NCI-H2081 (cell line): ENCODE measurements at regions not wholly inside any gene's neighbourhood (a gene's known extent, or its start where the extent isn't known, plus 50 kb on each side); places are given as distances from the start of the nearest gene placed in this dataset.
"Not testable (repeated sequence)": the region's sequence is repeated elsewhere in the genome, so short reads cannot be mapped to it uniquely, and the experiment has no call there.

Source experiments
- DNase-seq, 2 experiments: peaks; one replicate each; lab custom pipeline; 2025; lab: John Stamatoyannopoulos, UW

GRCh38 chr14:77985211-77985615 is 185.0 kb upstream of the NRXN3 start:
- DNase-seq: peak in 1 of 2 experiments; percentile 21

DNA sequence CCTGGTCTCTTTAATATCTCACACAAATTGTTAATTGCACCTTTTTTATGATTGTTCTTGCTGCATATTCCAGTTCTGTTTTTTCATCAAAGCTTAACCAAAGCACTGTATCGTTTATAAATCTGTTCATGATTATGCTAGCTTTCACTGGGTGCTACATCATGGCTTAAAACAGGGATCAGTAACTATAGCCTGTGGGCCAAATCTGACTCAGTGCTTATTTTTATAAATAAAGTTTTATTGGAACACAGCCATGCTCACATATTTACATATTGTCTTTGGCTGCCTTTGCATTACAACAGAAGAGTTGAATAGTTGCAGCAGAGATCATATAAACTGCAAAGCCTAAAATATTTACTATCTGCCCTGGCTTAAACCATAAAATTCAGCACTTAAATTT is 183.4 kb upstream of the NRXN3 start:
- DNase-seq: no peak

GRCh38 chr14:77988096-77988870 is 181.9 kb upstream of the NRXN3 start:
- no peak for DNase-seq

GRCh38 chr14:77988970-77989369 is 181.2 kb upstream of the NRXN3 start:
- no peak for DNase-seq

GRCh38 chr14:77989441-77989991 is 180.7 kb upstream of the NRXN3 start:
- DNase-seq: no peak

DNA sequence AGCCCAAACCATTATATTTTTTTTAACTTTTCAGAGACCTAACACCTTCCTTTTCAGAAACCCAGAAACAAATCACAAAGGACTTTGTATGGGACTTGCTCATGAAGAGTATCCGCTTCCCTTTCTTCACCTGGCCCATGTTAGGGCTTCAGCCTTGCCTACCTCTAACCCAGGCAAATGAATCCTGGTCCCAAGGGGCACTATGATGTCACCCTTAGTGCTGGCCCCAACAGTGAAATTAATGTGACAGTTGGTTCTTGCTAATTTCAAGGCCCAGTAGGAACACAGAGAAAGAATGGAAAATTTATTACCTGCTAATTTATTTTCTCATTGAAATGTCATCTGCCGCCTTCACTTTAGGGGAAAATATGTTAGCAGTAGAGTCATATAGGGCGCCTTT is 179.8 kb upstream of the NRXN3 start:
- no peak for DNase-seq

- DNase-seq: no peak
Measured at GRCh38 chr14:77991128-77991772, 178.9 kb upstream of the NRXN3 start.

DNA sequence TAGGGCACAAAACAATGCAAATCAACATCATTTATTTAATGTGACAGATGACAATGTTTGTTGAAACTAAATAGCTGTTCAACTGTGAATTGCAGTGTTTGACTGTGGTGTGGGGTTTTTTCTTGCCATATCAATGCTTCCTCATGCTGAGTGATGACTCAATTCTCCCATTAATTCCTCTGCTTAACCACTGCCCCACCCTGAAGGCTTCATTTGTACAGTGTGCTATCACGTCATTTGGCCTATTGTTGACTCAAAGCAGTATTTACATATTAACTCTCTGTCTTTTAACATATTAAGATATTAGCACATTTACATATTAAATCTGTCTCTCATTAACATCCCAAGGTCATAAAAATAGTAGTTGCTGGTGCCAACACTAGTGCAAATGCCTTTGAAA is 164.8 kb upstream of the NRXN3 start:
- DNase-seq: peak; percentile 24 to 55

- DNase-seq: no peak
Measured at GRCh38 chr14:78007160-78007559, 163.0 kb upstream of the NRXN3 start.

- DNase-seq: no peak
Measured at GRCh38 chr14:78010688-78011087, 159.5 kb upstream of the NRXN3 start.

DNA sequence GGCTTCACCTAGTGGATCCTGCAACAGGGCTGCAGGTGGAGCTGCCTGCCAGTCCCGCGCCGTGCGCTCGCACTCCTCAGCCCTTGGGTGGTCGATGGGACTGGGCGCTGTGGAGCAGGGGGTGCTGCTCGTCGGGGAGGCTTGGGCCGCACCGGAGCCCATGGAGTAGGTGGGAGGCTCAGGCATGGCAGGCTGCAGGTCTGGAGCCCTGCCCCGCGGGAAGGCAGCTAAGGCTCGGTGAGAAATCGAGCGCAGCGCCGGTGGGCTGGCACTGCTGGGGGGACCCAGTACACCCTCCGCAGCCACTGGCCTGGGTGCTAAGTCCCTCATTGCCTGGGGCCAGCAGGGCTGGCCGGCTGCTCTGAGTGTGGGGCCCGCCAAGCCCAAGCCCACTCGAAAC is 156.3 kb upstream of the NRXN3 start:
- DNase-seq: not testable (repeated sequence)

DNA sequence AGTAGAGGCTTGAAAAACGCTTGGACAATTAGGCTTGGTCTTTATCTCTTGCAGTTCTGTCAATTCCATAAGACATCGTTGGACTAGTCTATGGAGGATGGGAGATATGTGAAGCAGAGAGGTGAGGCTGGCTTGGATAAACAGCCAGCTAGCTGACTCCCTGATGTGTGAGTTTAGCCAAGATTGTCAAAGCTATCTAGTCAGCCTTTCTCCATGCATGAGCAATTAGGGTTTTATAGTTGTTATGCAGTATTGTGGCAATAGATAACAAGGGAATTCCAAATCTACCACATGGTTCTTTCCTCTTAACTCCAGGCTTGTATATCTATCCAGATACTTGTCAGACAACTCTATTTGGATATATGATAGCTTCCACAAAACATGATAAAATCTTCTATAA is 153.6 kb upstream of the NRXN3 start:
- no peak for DNase-seq

- DNase-seq: no peak
Measured at GRCh38 chr14:78018283-78018682, 151.9 kb upstream of the NRXN3 start.

DNA sequence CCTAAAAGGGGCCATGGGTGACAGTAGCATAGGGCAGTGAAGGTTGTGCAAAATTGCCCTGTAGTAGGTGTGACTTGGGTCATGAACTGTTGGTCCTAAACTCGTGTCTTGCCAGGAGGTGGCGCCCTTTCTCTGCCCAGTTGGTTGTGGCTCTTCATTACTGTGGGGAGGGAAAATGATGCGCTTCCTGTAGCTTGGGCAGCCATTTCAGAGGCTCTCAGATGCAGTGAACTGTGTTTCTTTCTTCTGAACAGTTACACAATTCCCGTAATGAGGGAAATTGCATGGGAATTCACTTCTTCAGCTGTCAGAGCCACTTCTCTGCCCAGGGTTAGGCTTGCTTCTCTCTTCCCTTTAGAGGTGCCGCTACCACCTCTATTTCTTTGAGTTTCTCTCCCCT is 148.1 kb upstream of the NRXN3 start:
- peak; percentile 77 to 84 for DNase-seq

DNA sequence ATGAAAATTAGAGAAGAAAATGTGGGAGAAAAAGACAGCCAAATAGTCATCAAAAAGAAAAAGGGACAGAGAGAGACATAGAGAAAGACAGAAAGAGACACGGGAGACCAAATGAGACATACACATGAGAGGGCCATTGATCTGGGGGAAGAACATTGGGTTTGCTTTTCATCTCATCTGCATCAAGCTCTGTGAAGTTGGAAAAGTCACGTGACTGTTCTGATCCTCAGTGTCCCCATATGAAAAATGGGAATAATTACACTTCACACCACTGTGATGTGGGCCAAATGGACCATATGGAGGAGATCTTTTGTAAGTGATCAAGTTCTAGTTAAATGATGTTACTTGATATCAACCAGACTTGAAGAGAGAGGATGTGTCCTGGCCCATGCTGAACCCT is 147.1 kb upstream of the NRXN3 start:
- no peak for DNase-seq

DNA sequence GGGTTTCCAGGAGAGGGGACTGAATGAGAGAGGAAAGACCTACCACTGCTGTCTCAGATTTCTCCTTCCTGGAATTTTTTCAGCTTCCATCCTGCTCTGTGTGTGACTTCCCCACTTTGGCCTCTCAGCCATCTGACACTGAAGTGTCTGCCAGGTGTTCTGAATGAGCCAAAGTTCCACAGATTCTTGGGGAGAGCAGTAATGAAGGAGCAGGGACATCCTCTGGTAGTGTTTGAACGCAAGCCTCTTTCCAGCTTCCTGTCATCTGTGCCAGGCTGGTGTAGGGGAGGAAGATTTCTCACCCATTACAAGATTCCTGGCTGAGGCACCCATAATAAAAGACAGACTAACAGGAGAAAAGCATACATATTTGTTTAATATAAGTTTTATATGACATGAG is 141.7 kb upstream of the NRXN3 start:
- no peak for DNase-seq

- DNase-seq: peak; percentile 74 to 89
Measured at GRCh38 chr14:78029601-78030372, 140.4 kb upstream of the NRXN3 start.

DNA sequence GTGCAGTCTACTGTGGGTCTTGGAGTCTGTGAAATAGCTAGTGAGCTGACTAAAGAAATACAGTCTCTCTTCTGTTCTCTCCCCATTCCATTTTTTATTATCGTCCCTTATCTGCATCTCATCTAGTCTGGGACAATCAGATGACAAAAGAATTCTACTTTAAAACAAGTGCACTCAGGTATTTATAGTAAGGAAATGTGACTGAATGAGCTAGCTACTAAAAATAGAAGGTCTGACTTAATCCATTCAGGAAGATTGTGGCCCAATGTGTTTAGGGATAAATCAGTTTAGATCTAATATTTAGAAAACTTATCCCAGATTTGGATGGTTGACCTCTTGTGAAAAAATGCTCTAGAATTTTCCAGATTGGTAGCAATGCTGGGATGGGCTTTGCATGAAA is 126.8 kb upstream of the NRXN3 start:
- no peak for DNase-seq

DNA sequence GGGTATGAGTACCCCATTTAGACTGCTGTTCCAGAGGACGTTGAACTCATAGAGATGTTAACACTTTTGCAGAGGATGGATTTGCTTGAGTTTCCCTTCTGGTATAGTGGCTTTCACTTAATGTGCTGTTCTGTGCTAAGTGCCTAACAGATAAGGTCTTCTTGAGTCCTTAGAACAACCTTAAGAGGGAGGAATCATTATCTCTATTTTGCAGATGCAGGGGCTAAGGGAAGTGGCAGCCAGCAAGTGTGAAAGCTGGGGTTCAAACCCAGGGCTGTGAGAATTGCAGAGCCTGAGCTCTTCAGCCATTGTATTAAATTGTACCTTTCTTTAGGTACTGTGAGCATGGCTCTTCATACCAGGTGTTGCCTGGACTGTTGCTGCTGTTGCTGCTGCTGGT is 122.1 kb upstream of the NRXN3 start:
- no peak for DNase-seq

DNA sequence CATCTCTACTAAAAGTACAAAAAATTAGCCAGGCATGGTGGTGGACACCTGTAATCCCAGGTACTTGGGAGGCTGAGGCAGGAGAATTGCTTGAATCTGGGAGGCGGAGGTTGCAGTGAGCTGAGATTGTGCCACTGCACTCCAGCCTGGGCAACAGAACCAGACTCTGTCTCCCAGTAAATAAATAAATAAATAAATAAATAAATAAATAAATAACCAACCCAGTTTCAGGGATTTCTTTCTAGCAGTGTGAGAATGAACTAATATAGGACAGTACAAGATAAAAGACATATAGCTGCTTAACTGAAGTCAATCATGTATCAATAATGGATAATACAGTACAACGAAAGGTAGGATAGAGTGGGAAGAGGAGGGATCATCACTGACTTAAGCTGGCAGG is 113.3 kb upstream of the NRXN3 start:
- DNase-seq: not testable (repeated sequence)

- DNase-seq: no peak
Measured at GRCh38 chr14:78070344-78070743, 99.8 kb upstream of the NRXN3 start.

- DNase-seq: no peak
Measured at GRCh38 chr14:78071016-78071549, 99.1 kb upstream of the NRXN3 start.
